Upper lobe of left lung (tissue), 4 donors: ENCODE measurements at regions not wholly inside any gene's neighbourhood (a gene's known extent, or its start where the extent isn't known, plus 50 kb on each side); places are given as distances from the start of the nearest gene placed in this dataset.

Experiments used
- EP300 ChIP-seq, 4 donors: sonication (generic); formaldehyde crosslinking; IDR thresholded peaks; one replicate each; pipeline ENCODE4 v1.5.1; 2017; ENCODE audit warnings: antibody characterized with exemption in 4 of 4, control low read depth in 2 of 4
- POLR2AphosphoS5 ChIP-seq, 2 donors: sonication (generic); formaldehyde crosslinking; IDR thresholded peaks; one replicate each; pipeline ENCODE4 v1.5.1; 2017; ENCODE audit warnings: antibody characterized with exemption in 2 of 2
- TF ChIP-seq, protein P1 (sequence below), 6 experiments: fragments of 450-650 bp in 4 of 6; fragments of 200-600 bp in 2 of 6; sonication (generic) in 2 of 6; IDR thresholded peaks; one replicate each; pipeline ENCODE4 v1.5.1; 2016 to 2019; ENCODE audit warnings: antibody characterized with exemption in 6 of 6

DNA sequence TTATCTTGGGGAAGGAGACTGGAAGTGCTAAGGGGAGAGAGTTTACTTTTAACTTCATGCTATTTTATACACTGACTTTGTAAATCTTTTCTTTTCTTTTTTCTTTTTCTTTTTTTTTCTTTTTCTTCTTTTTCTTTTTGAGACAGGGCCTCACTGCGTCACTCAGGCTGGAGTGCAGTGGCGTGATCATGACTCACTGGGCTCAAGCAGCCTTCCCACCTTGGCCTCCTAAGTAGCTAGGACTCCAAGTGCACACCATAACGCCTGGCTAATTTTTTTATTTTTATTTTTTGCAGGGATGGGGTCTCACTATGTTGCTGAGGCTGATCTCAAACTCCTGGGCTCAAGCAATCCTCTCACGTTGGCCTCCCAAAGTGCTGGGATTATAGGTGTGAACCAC, 294.6 kb upstream of the PRICKLE1 start:
- no peak for TF ChIP-seq POLR2AphosphoS5 (IDR thresholded peaks at IDR 0.05)
- TF ChIP-seq, protein P1, sequence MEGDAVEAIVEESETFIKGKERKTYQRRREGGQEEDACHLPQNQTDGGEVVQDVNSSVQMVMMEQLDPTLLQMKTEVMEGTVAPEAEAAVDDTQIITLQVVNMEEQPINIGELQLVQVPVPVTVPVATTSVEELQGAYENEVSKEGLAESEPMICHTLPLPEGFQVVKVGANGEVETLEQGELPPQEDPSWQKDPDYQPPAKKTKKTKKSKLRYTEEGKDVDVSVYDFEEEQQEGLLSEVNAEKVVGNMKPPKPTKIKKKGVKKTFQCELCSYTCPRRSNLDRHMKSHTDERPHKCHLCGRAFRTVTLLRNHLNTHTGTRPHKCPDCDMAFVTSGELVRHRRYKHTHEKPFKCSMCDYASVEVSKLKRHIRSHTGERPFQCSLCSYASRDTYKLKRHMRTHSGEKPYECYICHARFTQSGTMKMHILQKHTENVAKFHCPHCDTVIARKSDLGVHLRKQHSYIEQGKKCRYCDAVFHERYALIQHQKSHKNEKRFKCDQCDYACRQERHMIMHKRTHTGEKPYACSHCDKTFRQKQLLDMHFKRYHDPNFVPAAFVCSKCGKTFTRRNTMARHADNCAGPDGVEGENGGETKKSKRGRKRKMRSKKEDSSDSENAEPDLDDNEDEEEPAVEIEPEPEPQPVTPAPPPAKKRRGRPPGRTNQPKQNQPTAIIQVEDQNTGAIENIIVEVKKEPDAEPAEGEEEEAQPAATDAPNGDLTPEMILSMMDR (IDR thresholded peaks at IDR 0.05) = no peak
- TF ChIP-seq EP300 (IDR thresholded peaks at IDR 0.05) = no peak
